Lower lobe of right lung (tissue), 2 donors: ENCODE measurements at regions not wholly inside any gene's neighbourhood (a gene's known extent, or its start where the extent isn't known, plus 50 kb on each side); places are given as distances from the start of the nearest gene placed in this dataset.

ENCODE experiments used
- ATAC-seq, 2 donors: fragments of 200-7000 bp; cut with Tn5 transposase; one replicate each; pipeline ENCODE4 v1.9.1; 2020 to 2022; ENCODE audit warnings: mild to moderate bottlenecking in 2 of 2, moderate library complexity in 2 of 2
- DNase-seq: peaks from one replicate; pipeline ENCODE4 v3.0.0-alpha.2; 2020
- H3K27ac ChIP-seq: fragments of 200-600 bp; one replicate; pipeline ENCODE4 v1.8.0; 2022
- H3K27me3 ChIP-seq: fragments of 200-600 bp; one replicate; pipeline ENCODE4 v1.8.0; 2022; ENCODE audit warnings: low read depth
- H3K36me3 ChIP-seq: fragments of 200-600 bp; one replicate; pipeline ENCODE4 v1.8.0; 2022; ENCODE audit warnings: mild to moderate bottlenecking
- H3K4me1 ChIP-seq: fragments of 200-600 bp; one replicate; pipeline ENCODE4 v1.8.0; 2022
- H3K4me3 ChIP-seq: fragments of 200-600 bp; one replicate; pipeline ENCODE4 v1.8.0; 2022; ENCODE audit warnings: mild to moderate bottlenecking
- H3K9me3 ChIP-seq: fragments of 200-600 bp; one replicate; pipeline ENCODE4 v1.8.0; 2022
- CTCF ChIP-seq: fragments of 200-600 bp; IDR thresholded peaks from one replicate; pipeline ENCODE4 v1.8.0; 2022; ENCODE audit warnings: antibody characterized with exemption, mild to moderate bottlenecking
- intact Hi-C: fragments of 100-400 bp; cut with DNase I; formaldehyde crosslinking; loops from one replicate; pipeline ENCODE4 v1.11.0; 2022
- donor health status: DM: no; HTN: yes; CAD: no; lungs with severe emphysema.

- no peak overlapping the region for H3K27ac ChIP-seq
- no peak for ATAC-seq
- no peaks in the 10 kb centered on the region for H3K36me3 ChIP-seq
- no peaks in the 10 kb centered on the region for H3K9me3 ChIP-seq
- no peak for DNase-seq
- no peaks in the 10 kb centered on the region for H3K27me3 ChIP-seq
- H3K4me3 ChIP-seq, result no peak overlapping the region
- no peak for TF ChIP-seq CTCF
- intact Hi-C loops, result no loop called here
- peaks cover 9% of the 10 kb centered on the region for H3K4me1 ChIP-seq
Measured at GRCh38 chr2:212938144-212938793, 213.1 kb downstream of the IKZF2 start.

- Histone ChIP-seq H3K9me3 (no peaks in the 10 kb centered on the region), H3K4me1 (peaks cover 9% of the 10 kb centered on the region), H3K36me3 (no peaks in the 10 kb centered on the region), H3K27me3 (no peaks in the 10 kb centered on the region), H3K27ac (no peak overlapping the region), H3K4me3 (no peak overlapping the region)
- no peak for TF ChIP-seq CTCF
- intact Hi-C loops, result no loop called here
- ATAC-seq (no peak), DNase-seq (no peak)
Measured at GRCh38 chr2:212936572-212936971, 214.8 kb downstream of the IKZF2 start.

GRCh38 chr2:212935752-212936151 is 215.7 kb downstream of the IKZF2 start:
- Histone ChIP-seq H3K4me3 (no peak overlapping the region), H3K4me1 (peaks cover 3% of the 10 kb centered on the region), H3K27me3 (no peaks in the 10 kb centered on the region), H3K9me3 (no peaks in the 10 kb centered on the region), H3K27ac (no peak overlapping the region), H3K36me3 (no peaks in the 10 kb centered on the region)
- no peak for TF ChIP-seq CTCF
- ATAC-seq (no peak), DNase-seq (no peak)
- intact Hi-C loops, result no loop called here

GRCh38 chr2:212931271-212931670 is 220.1 kb downstream of the IKZF2 start:
- H3K4me3 ChIP-seq, result no peak overlapping the region
- H3K27me3 ChIP-seq, result no peaks in the 10 kb centered on the region
- no peak for DNase-seq
- no peak overlapping the region for H3K27ac ChIP-seq
- H3K9me3 ChIP-seq, result no peaks in the 10 kb centered on the region
- no peak for ATAC-seq
- no peaks in the 10 kb centered on the region for H3K36me3 ChIP-seq
- no peaks in the 10 kb centered on the region for H3K4me1 ChIP-seq
- intact Hi-C loops, result no loop called here
- TF ChIP-seq CTCF, result no peak

- Histone ChIP-seq H3K27ac (no peak overlapping the region), H3K27me3 (no peaks in the 10 kb centered on the region), H3K4me1 (no peaks in the 10 kb centered on the region), H3K4me3 (no peak overlapping the region), H3K9me3 (no peaks in the 10 kb centered on the region), H3K36me3 (no peaks in the 10 kb centered on the region)
- intact Hi-C loops, result no loop called here
- DNase-seq (no peak), ATAC-seq (no peak)
- no peak for TF ChIP-seq CTCF
Measured at GRCh38 chr2:212930556-212931260, 220.7 kb downstream of the IKZF2 start.
